ENCODE measurements at regions not wholly inside any gene's neighbourhood (a gene's known extent, or its start where the extent isn't known, plus 50 kb on each side); places are given as distances from the start of the nearest gene placed in this dataset.

GRCh38 chr6:51062166-51062722 is 243.6 kb downstream of the TFAP2B start:
- ATAC-seq (no peak), DNase-seq (no peak)
- Histone ChIP-seq H3K36me3 (no peaks in the 10 kb centered on the region), H3K9me3 (no peaks in the 10 kb centered on the region), H3K4me3 (no peak overlapping the region), H3K27ac (no peak overlapping the region), H3K4me1 (no peaks in the 10 kb centered on the region), H3K27me3 (no peaks in the 10 kb centered on the region)
- TF ChIP-seq POLR2A (IDR thresholded peaks at IDR 0.05) (no peak), CTCF (IDR thresholded peaks at IDR 0.05) (no peak)
- 62 to 71% (median 64%) methylated on average over 3 of the region's 3 CpGs for WGBS, 4 donors
- intact Hi-C loops (cut with DNase I) = no loop called here

GRCh38 chr6:51077821-51078518 is 259.3 kb downstream of the TFAP2B start:
- Histone ChIP-seq H3K4me3 (no peak overlapping the region), H3K4me1 (no peaks in the 10 kb centered on the region), H3K9me3 (peaks cover 0 to 11% (median 0%) of the 10 kb centered on the region in 12 donors), H3K27me3 (no peaks in the 10 kb centered on the region), H3K36me3 (no peaks in the 10 kb centered on the region), H3K27ac (no peak overlapping the region)
- WGBS, 4 donors = 73 to 79% (median 74%) methylated on average over 3 of the region's 3 CpGs
- TF ChIP-seq POLR2A (IDR thresholded peaks at IDR 0.05) (no peak), CTCF (IDR thresholded peaks at IDR 0.05) (no peak)
- DNase-seq (no peak), ATAC-seq (no peak)
- intact Hi-C loops (cut with DNase I) = no loop called here

DNA sequence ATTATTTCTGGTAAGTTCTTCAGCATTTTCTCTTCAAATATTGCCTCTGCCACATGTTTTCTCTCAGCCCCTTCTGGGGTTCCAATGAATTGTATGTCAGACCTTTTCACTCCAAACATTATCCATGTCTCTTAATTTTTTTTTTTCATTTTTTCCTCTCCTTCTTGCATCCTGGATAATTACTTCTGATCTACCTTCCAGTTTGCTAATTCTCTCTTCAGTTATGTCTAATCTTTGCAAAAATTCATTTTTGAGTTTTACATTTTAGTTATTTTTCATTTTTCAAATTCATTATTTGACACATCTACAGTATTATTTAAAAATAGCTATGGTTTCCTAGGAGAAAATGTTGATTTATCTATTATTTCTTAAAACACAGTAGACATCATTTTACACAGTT is 271.7 kb downstream of the TFAP2B start:
- no peaks in the 10 kb centered on the region for H3K36me3 ChIP-seq
- no peaks in the 10 kb centered on the region for H3K4me1 ChIP-seq
- intact Hi-C loops (cut with DNase I) = no loop called here
- H3K27me3 ChIP-seq = no peaks in the 10 kb centered on the region
- no peak overlapping the region for H3K27ac ChIP-seq
- DNase-seq = no peak
- H3K9me3 ChIP-seq = peaks cover 0 to 23% (median 10%) of the 10 kb centered on the region in 12 donors
- TF ChIP-seq POLR2A (IDR thresholded peaks at IDR 0.05) (no peak), CTCF (IDR thresholded peaks at IDR 0.05) (no peak)
- ATAC-seq = no peak
- H3K4me3 ChIP-seq = no peak overlapping the region

GRCh38 chr6:51093871-51094270 is 275.2 kb downstream of the TFAP2B start:
- H3K27ac ChIP-seq = no peak overlapping the region
- no peaks in the 10 kb centered on the region for H3K36me3 ChIP-seq
- intact Hi-C loops (cut with DNase I) = no loop called here
- peaks cover 0 to 23% (median 10%) of the 10 kb centered on the region in 12 donors for H3K9me3 ChIP-seq
- TF ChIP-seq POLR2A (IDR thresholded peaks at IDR 0.05) (no peak), CTCF (IDR thresholded peaks at IDR 0.05) (no peak)
- ATAC-seq = no peak
- DNase-seq = no peak
- H3K27me3 ChIP-seq = no peaks in the 10 kb centered on the region
- no peak overlapping the region for H3K4me3 ChIP-seq
- WGBS, 4 donors = 71 to 73% (median 72%) methylated on average over 3 of the region's 3 CpGs
- H3K4me1 ChIP-seq = no peaks in the 10 kb centered on the region

All from heart left ventricle (tissue), 16 donors.